PC-3 (cell line): ENCODE measurements at regions not wholly inside any gene's neighbourhood (a gene's known extent, or its start where the extent isn't known, plus 50 kb on each side); places are given as distances from the start of the nearest gene placed in this dataset.

ENCODE experiments used
- ATAC-seq: fragments of 200-7000 bp; cut with Tn5 transposase; 2 replicates; pipeline ENCODE4 v1.9.1; 2020; ENCODE audit warnings: mild to moderate bottlenecking, moderate library complexity
- BruUV-seq: library from RNA; stranded (reverse); fragments of 400-500 nt; replicated peaks from 2 replicates; lab custom pipeline; 2021; lab: Mats Ljungman, UMichigan
- CTCF ChIA-PET: fragments of 300-600 bp; sonication (Branson Sonifier 250); formaldehyde crosslinking; loops from one replicate; lab custom pipeline; 2022; ENCODE audit warnings: antibody characterized with exemption; lab: Charles Lee
- POLR2A ChIA-PET: fragments of 300-600 bp; sonication (Branson Sonifier 250); formaldehyde crosslinking; loops from one replicate; lab custom pipeline; 2022; ENCODE audit warnings: antibody characterized with exemption; ENCODE audit not compliant: unreplicated experiment; lab: Charles Lee
- DNase-seq: peaks from one replicate; pipeline ENCODE4 v3.0.0-alpha.2; 2015
- H2AFZ ChIP-seq: fragments of 300-600 bp; sonication (generic); 2 replicates; pipeline ENCODE4 v1.6.0; 2016; ENCODE audit warnings: antibody characterized with exemption, low read length
- H3F3A ChIP-seq: fragments of 300-600 bp; sonication (generic); one replicate; pipeline ENCODE4 v1.6.0; 2017; ENCODE audit warnings: antibody characterized with exemption, low read length, control low read depth, mild to moderate bottlenecking; ENCODE audit not compliant: unreplicated experiment
- H3K27ac ChIP-seq: fragments of 300-600 bp; sonication (generic); 2 replicates; pipeline ENCODE4 v1.5.1; 2016; ENCODE audit warnings: mild to moderate bottlenecking, low read length
- H3K27me3 ChIP-seq: fragments of 300-600 bp; sonication (generic); 2 replicates; pipeline ENCODE4 v1.6.1; 2016; ENCODE audit warnings: low read length, mixed read lengths
- H3K36me3 ChIP-seq: fragments of 300-600 bp; sonication (generic); 2 replicates; pipeline ENCODE4 v1.6.1; 2016; ENCODE audit warnings: low read depth, mixed run types, low read length, mixed read lengths
- H3K4me1 ChIP-seq: fragments of 300-600 bp; sonication (generic); 2 replicates; pipeline ENCODE4 v1.5.1; 2016; ENCODE audit warnings: low read length; ENCODE audit not compliant: insufficient read depth
- H3K4me2 ChIP-seq: fragments of 300-600 bp; sonication (generic); 2 replicates; pipeline ENCODE4 v1.6.0; 2016; ENCODE audit warnings: low read length
- H3K4me3 ChIP-seq: fragments of 300-600 bp; sonication (generic); 2 replicates; pipeline ENCODE4 v1.5.1; 2016; ENCODE audit warnings: mild to moderate bottlenecking, low read length, mixed read lengths
- H3K79me2 ChIP-seq: fragments of 300-600 bp; sonication (generic); 2 replicates; pipeline ENCODE4 v1.6.1; 2017; ENCODE audit warnings: low read length, mixed read lengths
- H3K9ac ChIP-seq: fragments of 300-600 bp; sonication (generic); 2 replicates; pipeline ENCODE4 v1.6.0; 2016; ENCODE audit warnings: mild to moderate bottlenecking, low read length
- H3K9me2 ChIP-seq: fragments of 300-600 bp; sonication (generic); replicated peaks from 2 replicates; pipeline ENCODE4 v1.6.1; 2016; ENCODE audit warnings: mixed run types, low read length, mixed read lengths
- H3K9me3 ChIP-seq: fragments of 300-600 bp; sonication (generic); 2 replicates; pipeline ENCODE4 v1.6.1; 2016; ENCODE audit warnings: low read length, mixed read lengths
- H4K20me1 ChIP-seq: fragments of 300-600 bp; sonication (generic); 2 replicates; pipeline ENCODE4 v1.6.1; 2016; ENCODE audit warnings: low read length, mixed read lengths
- EZH2 ChIP-seq: fragments of 300-600 bp; sonication (generic); IDR thresholded peaks from one replicate; pipeline ENCODE4 v1.6.1; 2017; ENCODE audit warnings: antibody characterized with exemption, mild to moderate bottlenecking, low read length; ENCODE audit not compliant: unreplicated experiment
- EZH2phosphoT487 ChIP-seq: fragments of 300-600 bp; sonication (generic); IDR thresholded peaks from 2 replicates; pipeline ENCODE4 v1.6.1; 2018; ENCODE audit warnings: mild to moderate bottlenecking, antibody characterized with exemption, low read length, borderline replicate concordance
- intact Hi-C: fragments of 100-400 bp; cut with micrococcal nuclease; formaldehyde crosslinking; loops from 2 replicates; pipeline ENCODE4 v1.9.0; 2023
- TF ChIP-seq, protein P1 (sequence below): fragments of 300-600 bp; sonication (generic); conservative IDR thresholded peaks from 2 replicates; pipeline ENCODE4 v1.5.1; 2017; ENCODE audit warnings: antibody characterized with exemption, low read depth, mild to moderate bottlenecking, low read length

DNA sequence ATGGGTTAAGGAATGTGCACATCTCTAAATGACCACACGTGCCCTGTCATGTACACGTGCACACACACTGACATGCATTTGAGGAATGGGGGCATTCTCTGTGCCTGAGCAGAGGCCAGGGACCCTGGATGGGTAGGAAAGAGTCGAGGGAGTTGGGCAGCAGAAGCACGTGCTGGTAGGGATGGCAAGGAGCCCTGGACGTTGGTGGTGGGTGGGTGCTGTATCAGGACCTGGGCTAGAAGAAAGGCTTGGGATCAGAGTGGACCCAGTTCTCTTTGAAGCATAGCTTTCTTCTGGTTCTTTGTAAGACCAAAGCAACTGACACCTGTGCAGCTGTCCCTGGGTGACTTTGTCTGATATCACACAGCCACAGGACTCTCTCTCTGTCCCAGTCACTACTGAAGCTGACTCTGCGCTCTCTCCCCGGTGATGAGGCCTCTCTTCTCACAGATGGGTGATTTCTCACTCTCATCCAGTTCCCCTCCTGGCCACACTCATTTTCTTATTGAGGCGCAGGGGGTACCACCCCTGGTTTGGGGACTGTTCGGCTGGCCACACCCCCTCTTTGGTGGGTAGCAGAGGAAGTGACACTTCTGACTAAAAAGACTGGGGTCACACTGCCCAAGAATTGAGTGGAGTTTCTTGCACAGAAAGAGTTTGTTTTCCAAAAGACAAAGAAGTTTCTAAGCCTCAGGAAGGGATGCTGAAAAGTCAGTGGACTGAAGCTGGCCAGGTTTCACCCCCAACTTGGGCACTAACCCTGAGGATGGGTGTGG, 171.7 kb upstream of the RTL1 start:
- peaks cover 25% of the 10 kb centered on the region for H3K4me1 ChIP-seq
- no peak for DNase-seq

GRCh38 chr14:101075801-101076413, 172.4 kb upstream of the RTL1 start:
- H3K4me3 ChIP-seq: no peak overlapping the region
- TF ChIP-seq EZH2phosphoT487: no peak
- TF ChIP-seq, protein P1, sequence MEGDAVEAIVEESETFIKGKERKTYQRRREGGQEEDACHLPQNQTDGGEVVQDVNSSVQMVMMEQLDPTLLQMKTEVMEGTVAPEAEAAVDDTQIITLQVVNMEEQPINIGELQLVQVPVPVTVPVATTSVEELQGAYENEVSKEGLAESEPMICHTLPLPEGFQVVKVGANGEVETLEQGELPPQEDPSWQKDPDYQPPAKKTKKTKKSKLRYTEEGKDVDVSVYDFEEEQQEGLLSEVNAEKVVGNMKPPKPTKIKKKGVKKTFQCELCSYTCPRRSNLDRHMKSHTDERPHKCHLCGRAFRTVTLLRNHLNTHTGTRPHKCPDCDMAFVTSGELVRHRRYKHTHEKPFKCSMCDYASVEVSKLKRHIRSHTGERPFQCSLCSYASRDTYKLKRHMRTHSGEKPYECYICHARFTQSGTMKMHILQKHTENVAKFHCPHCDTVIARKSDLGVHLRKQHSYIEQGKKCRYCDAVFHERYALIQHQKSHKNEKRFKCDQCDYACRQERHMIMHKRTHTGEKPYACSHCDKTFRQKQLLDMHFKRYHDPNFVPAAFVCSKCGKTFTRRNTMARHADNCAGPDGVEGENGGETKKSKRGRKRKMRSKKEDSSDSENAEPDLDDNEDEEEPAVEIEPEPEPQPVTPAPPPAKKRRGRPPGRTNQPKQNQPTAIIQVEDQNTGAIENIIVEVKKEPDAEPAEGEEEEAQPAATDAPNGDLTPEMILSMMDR: no peak
- no peak for TF ChIP-seq EZH2
- H3K79me2 ChIP-seq: no peaks in the 10 kb centered on the region
- intact Hi-C loops: no loop called here
- no peaks in the 10 kb centered on the region for H3K27me3 ChIP-seq
- peaks cover 25% of the 10 kb centered on the region for H3K4me1 ChIP-seq
- no TSS peak for BruUV-seq
- ChIA-PET POLR2A (no interaction called here), CTCF (no interaction called here)
- H2AFZ ChIP-seq: no peak overlapping the region
- no peak for ATAC-seq
- H3F3A ChIP-seq: no peaks in the 10 kb centered on the region
- no peak overlapping the region for H3K27ac ChIP-seq
- H4K20me1 ChIP-seq: no peaks in the 10 kb centered on the region
- H3K9me3 ChIP-seq: no peaks in the 10 kb centered on the region
- H3K9me2 ChIP-seq: no peaks in the 10 kb centered on the region
- H3K4me2 ChIP-seq: no peak overlapping the region
- DNase-seq: no peak
- H3K9ac ChIP-seq: no peak overlapping the region
- no peaks in the 10 kb centered on the region for H3K36me3 ChIP-seq

More for the DNA sequence above, 171.7 kb upstream of the RTL1 start:
- Histone ChIP-seq H4K20me1 (no peaks in the 10 kb centered on the region), H3K27me3 (no peaks in the 10 kb centered on the region), H3K9ac (no peak overlapping the region), H3K27ac (no peak overlapping the region), H3K4me3 (no peak overlapping the region), H3K4me2 (no peak overlapping the region), H3F3A (no peaks in the 10 kb centered on the region), H3K79me2 (no peaks in the 10 kb centered on the region), H3K36me3 (no peaks in the 10 kb centered on the region), H2AFZ (no peak overlapping the region), H3K9me3 (no peaks in the 10 kb centered on the region), H3K9me2 (no peaks in the 10 kb centered on the region)
- no TSS peak for BruUV-seq
- ATAC-seq: no peak
- ChIA-PET CTCF (no interaction called here), POLR2A (interaction anchor here (0.6 kb wide), 1 partner anchor 74 kb away, joined by 3 read pairs; no protein-coding TSS in a partner anchor)
- intact Hi-C loops: no loop called here
- TF ChIP-seq EZH2 (no peak), EZH2phosphoT487 (no peak)
- TF ChIP-seq, protein P1: no peak
